Liver (tissue), 3 donors: ENCODE measurements at regions not wholly inside any gene's neighbourhood (a gene's known extent, or its start where the extent isn't known, plus 50 kb on each side); places are given as distances from the start of the nearest gene placed in this dataset.

Source experiments
- CTCF ChIP-seq: fragments of 150-350 bp; IDR thresholded peaks from 2 replicates; pipeline ENCODE4 v1.5.1; 2017; ENCODE audit warnings: improper control_type of control experiment, low read depth, low read length; ENCODE audit not compliant: missing input control
- EGR1 ChIP-seq, 2 donors: IDR thresholded peaks; 2 replicates each; pipeline ENCODE4 v1.6.1; 2016 to 2018; ENCODE audit warnings: antibody characterized with exemption in 2 of 2, low read depth in 2 of 2
- FOXA1 ChIP-seq: IDR thresholded peaks from 2 replicates; pipeline ENCODE4 v1.6.1; 2016; ENCODE audit warnings: antibody characterized with exemption
- GABPA ChIP-seq, 2 donors: IDR thresholded peaks in 1 of 2; conservative IDR thresholded peaks in 1 of 2; 2 replicates each; pipeline ENCODE4 v1.6.1; 2016; ENCODE audit warnings: antibody characterized with exemption in 2 of 2, mild to moderate bottlenecking in 1 of 2, moderate library complexity in 1 of 2
- MAX ChIP-seq: IDR thresholded peaks from 2 replicates; pipeline ENCODE4 v1.6.1; 2016; ENCODE audit warnings: antibody characterized with exemption
- RAD21 ChIP-seq, 2 donors: IDR thresholded peaks; 2 replicates each; pipeline ENCODE4 v1.6.1; 2016; ENCODE audit warnings: antibody characterized with exemption in 2 of 2, mild to moderate bottlenecking in 2 of 2
- REST ChIP-seq: IDR thresholded peaks from 2 replicates; pipeline ENCODE4 v1.6.1; 2016; ENCODE audit warnings: antibody characterized with exemption, mild to moderate bottlenecking
- TAF1 ChIP-seq: conservative IDR thresholded peaks from 2 replicates; pipeline ENCODE4 v1.6.1; 2016; ENCODE audit warnings: antibody characterized with exemption, mild to moderate bottlenecking
- YY1 ChIP-seq: IDR thresholded peaks from 2 replicates; pipeline ENCODE4 v1.6.1; 2016; ENCODE audit warnings: antibody characterized with exemption, mild to moderate bottlenecking
- ZBTB33 ChIP-seq: IDR thresholded peaks from 2 replicates; pipeline ENCODE4 v1.6.1; 2016; ENCODE audit warnings: antibody characterized with exemption
- donor health status: healthy.
- donor health status: healthy.

GRCh38 chr2:145100301-145100700, 580.4 kb upstream of the ZEB2 start:
- TF ChIP-seq CTCF (no peak), GABPA (IDR thresholded peaks at IDR 0.05 in 1 of 2, conservative IDR thresholded peaks at IDR 0.05 in 1 of 2) (no peak), MAX (no peak), REST (no peak), ZBTB33 (no peak), TAF1 (no peak), RAD21 (IDR thresholded peaks at IDR 0.05) (no peak), YY1 (no peak), FOXA1 (no peak), EGR1 (IDR thresholded peaks at IDR 0.05; ENCODE audit: low read depth in 2 of 2) (no peak)
